BJ (cell line): ENCODE measurements at regions not wholly inside any gene's neighbourhood (a gene's known extent, or its start where the extent isn't known, plus 50 kb on each side); places are given as distances from the start of the nearest gene placed in this dataset.

Source experiments
- CTCF ChIA-PET: fragments of 350-600 bp; formaldehyde crosslinking; extraction: SDS; loops from one replicate; lab custom pipeline; 2021; ENCODE audit warnings: antibody characterized with exemption, inconsistent platforms; lab: Yijun Ruan, JAX
- POLR2A ChIA-PET: fragments of 300-600 bp; sonication (Branson Sonifier 250); formaldehyde crosslinking; extraction: SDS; loops from one replicate; lab custom pipeline; 2021; ENCODE audit warnings: antibody characterized with exemption; lab: Charles Lee
- DNase-seq: peaks from one replicate; pipeline ENCODE4 v3.0.0-alpha.2; 2011; ENCODE audit warnings: low read depth
- H3K27me3 ChIP-seq: 2 replicates; pipeline ENCODE4 v1.6.0; 2011; ENCODE audit warnings: low read length; ENCODE audit not compliant: control insufficient read depth, insufficient read depth
- H3K36me3 ChIP-seq: 2 replicates; pipeline ENCODE4 v1.5.1; 2011; ENCODE audit warnings: low read length; ENCODE audit not compliant: control insufficient read depth, insufficient read depth
- H3K4me3 ChIP-seq: 2 replicates; pipeline ENCODE4 v1.5.1; 2011; ENCODE audit warnings: low read depth, mild to moderate bottlenecking, control low read depth, low read length
- CTCF ChIP-seq: IDR thresholded peaks from 2 replicates; pipeline ENCODE4 v1.5.1; 2011; ENCODE audit warnings: low read depth, mild to moderate bottlenecking, control low read depth, inconsistent platforms, low read length, moderate library complexity; ENCODE audit not compliant: insufficient read depth

- no peak for TF ChIP-seq CTCF
- no peaks in the 10 kb centered on the region for H3K36me3 ChIP-seq
- POLR2A ChIA-PET = no interaction called here
- no peak overlapping the region for H3K4me3 ChIP-seq
- CTCF ChIA-PET = no interaction called here
- H3K27me3 ChIP-seq = no peaks in the 10 kb centered on the region
- no peak for DNase-seq
Measured at GRCh38 chr7:116150588-116150987, 59.8 kb upstream of the TES start.

DNA sequence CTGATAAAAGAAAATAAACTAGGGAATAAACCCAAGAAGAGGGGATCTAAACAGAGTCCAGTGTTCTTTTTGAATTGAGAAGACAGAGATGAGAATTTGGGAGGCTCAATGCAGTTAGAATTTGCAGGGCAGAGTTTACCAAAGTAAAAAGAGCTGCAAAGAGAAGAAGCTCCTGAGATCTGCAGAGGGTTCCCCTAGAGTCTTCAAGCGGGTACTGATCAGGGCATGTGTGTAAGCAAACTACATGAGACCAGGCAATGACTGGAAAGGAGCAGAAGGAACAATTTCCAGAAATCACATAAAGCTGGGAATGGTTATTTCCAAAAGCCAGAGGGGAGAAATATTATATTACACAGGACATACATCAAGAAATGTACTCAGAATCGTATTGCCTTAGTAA is 58.1 kb upstream of the TES start:
- TF ChIP-seq CTCF = no peak
- ChIA-PET CTCF (interaction anchor here (0.8 to 2.0 kb wide), 3 partner anchors 14 to 22 kb away, joined by 3 to 4 read pairs (median 4); no protein-coding TSS in a partner anchor), POLR2A (no interaction called here)
- Histone ChIP-seq H3K36me3 (no peaks in the 10 kb centered on the region), H3K27me3 (no peaks in the 10 kb centered on the region), H3K4me3 (no peak overlapping the region)
- no peak for DNase-seq

GRCh38 chr7:116153050-116153449 is 57.3 kb upstream of the TES start:
- Histone ChIP-seq H3K36me3 (no peaks in the 10 kb centered on the region), H3K27me3 (no peaks in the 10 kb centered on the region), H3K4me3 (no peak overlapping the region)
- DNase-seq = no peak
- POLR2A ChIA-PET = interaction anchor here (0.7 kb wide), 1 partner anchor 11 kb away, joined by 3 read pairs; no protein-coding TSS in a partner anchor
- no peak for TF ChIP-seq CTCF
- CTCF ChIA-PET = interaction anchor here (0.8 to 2.0 kb wide), 4 partner anchors 14 to 21 kb away, joined by 3 to 4 read pairs (median 4); no protein-coding TSS in a partner anchor

DNA sequence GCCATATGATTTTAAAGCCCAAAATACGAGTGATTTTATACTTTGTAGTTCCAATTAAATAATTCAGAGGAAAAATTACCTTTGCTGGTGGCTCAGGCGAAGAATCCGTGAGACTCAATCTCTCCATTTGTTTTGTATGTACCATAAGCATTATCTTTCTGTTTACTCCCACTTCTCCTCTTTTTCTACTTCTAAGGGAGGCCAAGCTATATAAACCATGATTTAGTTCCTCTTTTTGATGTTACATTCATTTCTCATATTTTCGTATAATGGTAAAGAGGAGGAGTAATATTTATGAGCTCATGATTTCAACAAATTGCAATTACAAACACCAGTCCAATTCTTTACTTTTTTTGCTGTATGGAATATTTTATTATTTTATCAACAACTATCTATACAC is 50.6 kb upstream of the TES start:
- no peak for TF ChIP-seq CTCF
- Histone ChIP-seq H3K36me3 (no peaks in the 10 kb centered on the region), H3K27me3 (0 out of 2 replicates have a peak, but pooled peaks cover 1% of the 10 kb centered on the region), H3K4me3 (no peak overlapping the region)
- POLR2A ChIA-PET = no interaction called here
- CTCF ChIA-PET = interaction anchor here (1.1 kb wide), 1 partner anchor 21 kb away, joined by 4 read pairs; no protein-coding TSS in a partner anchor
- no peak for DNase-seq
